Caco-2 (cell line): ENCODE measurements at regions not wholly inside any gene's neighbourhood (a gene's known extent, or its start where the extent isn't known, plus 50 kb on each side); places are given as distances from the start of the nearest gene placed in this dataset.
"Not testable (repeated sequence)": the region's sequence is repeated elsewhere in the genome, so short reads cannot be mapped to it uniquely, and the experiment has no call there.

Experiments
- BruUV-seq: library from RNA; stranded (reverse); fragments of 400-500 nt; replicated peaks from 2 replicates; lab custom pipeline; 2021; lab: Mats Ljungman, UMichigan
- CTCF ChIA-PET: fragments of 300-600 bp; sonication (Branson Sonifier 250); formaldehyde crosslinking; loops from one replicate; lab custom pipeline; 2022; ENCODE audit warnings: antibody characterized with exemption; lab: Charles Lee
- POLR2A ChIA-PET: fragments of 300-600 bp; sonication (Branson Sonifier 250); formaldehyde crosslinking; loops from one replicate; lab custom pipeline; 2022; ENCODE audit warnings: antibody characterized with exemption; lab: Charles Lee
- DNase-seq, 2 experiments: peaks; one replicate each; pipeline versions ENCODE4 v3.0.0 to v3.0.0-alpha.2; 2020 to 2022
- H3K27me3 ChIP-seq: replicated peaks from 2 replicates; pipeline ENCODE4 v1.6.0; 2011; ENCODE audit warnings: low read length; ENCODE audit not compliant: control insufficient read depth, insufficient read depth
- H3K36me3 ChIP-seq: 2 replicates; pipeline ENCODE4 v1.5.1; 2011; ENCODE audit warnings: low read length; ENCODE audit not compliant: control insufficient read depth, insufficient read depth
- H3K4me1 ChIP-seq: fragments of 250-450 bp; sonication (Bioruptor Pico); 2 replicates; pipeline ENCODE4 v1.5.1; 2020; ENCODE audit warnings: mild to moderate bottlenecking
- H3K4me3 ChIP-seq: 2 replicates; pipeline ENCODE4 v1.5.1; 2011; ENCODE audit warnings: low read depth, mild to moderate bottlenecking, control low read depth, low read length
- H3K9me3 ChIP-seq: fragments of 250-450 bp; sonication (Bioruptor Pico); 2 replicates; pipeline ENCODE4 v1.5.1; 2020; ENCODE audit warnings: mild to moderate bottlenecking, moderate library complexity
- H3K27ac Mint-ChIP-seq: one replicate; pipeline ENCODE4 v1.8.0; 2022; ENCODE audit warnings: mixed read lengths; ENCODE audit not compliant: unreplicated experiment
- H3K27me3 Mint-ChIP-seq: one replicate; pipeline ENCODE4 v1.8.0; 2022; ENCODE audit warnings: mixed read lengths; ENCODE audit not compliant: insufficient read depth, unreplicated experiment
- H3K36me3 Mint-ChIP-seq: one replicate; pipeline ENCODE4 v1.8.0; 2022; ENCODE audit warnings: mild to moderate bottlenecking, mixed read lengths; ENCODE audit not compliant: insufficient read depth, unreplicated experiment
- H3K4me1 Mint-ChIP-seq: one replicate; pipeline ENCODE4 v1.8.0; 2022; ENCODE audit warnings: low read depth, mixed read lengths; ENCODE audit not compliant: unreplicated experiment
- H3K4me3 Mint-ChIP-seq: one replicate; pipeline ENCODE4 v1.8.0; 2022; ENCODE audit warnings: mild to moderate bottlenecking, moderate library complexity, mixed read lengths; ENCODE audit not compliant: unreplicated experiment
- H3K9me3 Mint-ChIP-seq: one replicate; pipeline ENCODE4 v1.8.0; 2022; ENCODE audit warnings: mixed read lengths; ENCODE audit not compliant: unreplicated experiment
- CTCF ChIP-seq, 2 experiments: fragments of 200-600 bp in 1 of 2; IDR thresholded peaks; 1 replicate in 1 of 2; 2 replicates in 1 of 2; pipeline versions ENCODE4 v1.5.1 to v1.8.0; 2011 to 2022; ENCODE audit warnings: antibody characterized with exemption in 1 of 2, control low read depth in 1 of 2, inconsistent platforms in 1 of 2, low read depth in 1 of 2, low read length in 1 of 2, mild to moderate bottlenecking in 1 of 2, moderate library complexity in 1 of 2; ENCODE audit not compliant: insufficient read depth in 1 of 2, severe bottlenecking in 1 of 2, unreplicated experiment in 1 of 2
- intact Hi-C: fragments of 100-400 bp; cut with micrococcal nuclease; formaldehyde crosslinking; loops from one replicate; pipeline ENCODE4 v1.10.0; 2022; ENCODE audit not compliant: unreplicated experiment

GRCh38 chr13:89082623-89083022, 1411.5 kb downstream of the SLITRK5 start:
- H3K36me3 ChIP-seq = no peaks in the 10 kb centered on the region
- TF ChIP-seq CTCF (IDR thresholded peaks at IDR 0.05; ENCODE audit: insufficient read depth in 1 of 2, low read depth in 1 of 2, low read length in 1 of 2, severe bottlenecking in 1 of 2, unreplicated experiment in 1 of 2) = no peak
- no peaks in the 10 kb centered on the region for H3K36me3 Mint-ChIP-seq
- H3K27ac Mint-ChIP-seq = no peak overlapping the region
- peaks cover 6% of the 10 kb centered on the region for H3K9me3 Mint-ChIP-seq
- BruUV-seq = no TSS peak
- H3K4me3 ChIP-seq = no peak overlapping the region
- H3K4me1 ChIP-seq = no peaks in the 10 kb centered on the region
- no peak overlapping the region for H3K4me3 Mint-ChIP-seq
- POLR2A ChIA-PET = no interaction called here
- H3K27me3 ChIP-seq = no peaks in the 10 kb centered on the region
- CTCF ChIA-PET = no interaction called here
- DNase-seq = no peak
- no peaks in the 10 kb centered on the region for H3K9me3 ChIP-seq
- intact Hi-C loops = no loop called here
- H3K27me3 Mint-ChIP-seq = no peaks in the 10 kb centered on the region
- H3K4me1 Mint-ChIP-seq = no peaks in the 10 kb centered on the region

- POLR2A ChIA-PET, H3K27me3 ChIP-seq, intact Hi-C loops, H3K36me3 Mint-ChIP-seq, H3K36me3 ChIP-seq, BruUV-seq, H3K4me1 Mint-ChIP-seq, H3K4me1 ChIP-seq, H3K27me3 Mint-ChIP-seq, H3K9me3 Mint-ChIP-seq, H3K9me3 ChIP-seq, H3K27ac Mint-ChIP-seq, H3K4me3 ChIP-seq, CTCF ChIA-PET: not testable (repeated sequence)
- H3K4me3 Mint-ChIP-seq = peak overlapping the region; percentile 8
- DNase-seq = peak in 1 of 2 experiments; percentile 35
Measured at GRCh38 chr13:89088107-89088506, 1416.9 kb downstream of the SLITRK5 start.

GRCh38 chr13:89097994-89098393, 1426.8 kb downstream of the SLITRK5 start:
- no peaks in the 10 kb centered on the region for H3K9me3 ChIP-seq
- no peaks in the 10 kb centered on the region for H3K27me3 ChIP-seq
- Mint-ChIP-seq H3K27ac (no peak overlapping the region), H3K9me3 (no peaks in the 10 kb centered on the region), H3K27me3 (no peaks in the 10 kb centered on the region), H3K4me3 (no peak overlapping the region), H3K36me3 (no peaks in the 10 kb centered on the region), H3K4me1 (no peaks in the 10 kb centered on the region)
- ChIA-PET POLR2A (no interaction called here), CTCF (no interaction called here)
- BruUV-seq = no TSS peak
- TF ChIP-seq CTCF (IDR thresholded peaks at IDR 0.05; ENCODE audit: insufficient read depth in 1 of 2, low read depth in 1 of 2, low read length in 1 of 2, severe bottlenecking in 1 of 2, unreplicated experiment in 1 of 2) = no peak
- H3K4me1 ChIP-seq = no peaks in the 10 kb centered on the region
- no peak for DNase-seq
- no peak overlapping the region for H3K4me3 ChIP-seq
- no peaks in the 10 kb centered on the region for H3K36me3 ChIP-seq
- intact Hi-C loops = no loop called here

GRCh38 chr13:89113744-89114143, 1442.6 kb downstream of the SLITRK5 start:
- POLR2A ChIA-PET = no interaction called here
- BruUV-seq = no TSS peak
- CTCF ChIA-PET = no interaction called here

More at GRCh38 chr13:89113744-89114143, 1442.6 kb downstream of the SLITRK5 start:
- no peak overlapping the region for H3K4me3 Mint-ChIP-seq
- intact Hi-C loops = no loop called here
- no peak overlapping the region for H3K27ac Mint-ChIP-seq
- H3K36me3 ChIP-seq = no peaks in the 10 kb centered on the region
- H3K27me3 Mint-ChIP-seq = no peaks in the 10 kb centered on the region
- H3K9me3 Mint-ChIP-seq = no peaks in the 10 kb centered on the region
- H3K27me3 ChIP-seq = no peaks in the 10 kb centered on the region
- H3K4me3 ChIP-seq = no peak overlapping the region
- no peaks in the 10 kb centered on the region for H3K9me3 ChIP-seq
- no peak for TF ChIP-seq CTCF (IDR thresholded peaks at IDR 0.05; ENCODE audit: insufficient read depth in 1 of 2, low read depth in 1 of 2, low read length in 1 of 2, severe bottlenecking in 1 of 2, unreplicated experiment in 1 of 2)
- no peaks in the 10 kb centered on the region for H3K4me1 ChIP-seq
- H3K36me3 Mint-ChIP-seq = no peaks in the 10 kb centered on the region
- no peak for DNase-seq
- H3K4me1 Mint-ChIP-seq = no peaks in the 10 kb centered on the region
